ENCODE measurements at regions not wholly inside any gene's neighbourhood (a gene's known extent, or its start where the extent isn't known, plus 50 kb on each side); places are given as distances from the start of the nearest gene placed in this dataset.

- TF ChIP-seq TSHZ2 (CRISPR knock-in tag; IDR thresholded peaks at IDR 0.05), result no peak
These were observed 63.9 kb upstream of the FAM20C start (continued) for GRCh38 chr7:128171-129080.

GRCh38 chr7:129366-130221 lies 62.8 kb upstream of the FAM20C start:
- ATAC-seq, result no peak
- no peak for TF ChIP-seq GLIS3 (CRISPR knock-in tag; IDR thresholded peaks at IDR 0.05)
- no peak for TF ChIP-seq ZFP3 (CRISPR knock-in tag; IDR thresholded peaks at IDR 0.05)
- TF ChIP-seq ZNF70 (CRISPR knock-in tag; IDR thresholded peaks at IDR 0.05), result no peak

- TF ChIP-seq ZFP30 (CRISPR knock-in tag; IDR thresholded peaks at IDR 0.05) (no peak), ZNF565 (CRISPR knock-in tag; conservative IDR thresholded peaks at IDR 0.05; ENCODE audit: low read depth) (no peak), PATZ1 (CRISPR knock-in tag; IDR thresholded peaks at IDR 0.05; ENCODE audit: borderline replicate concordance) (no peak), POU6F1 (CRISPR knock-in tag; IDR thresholded peaks at IDR 0.05; ENCODE audit: borderline replicate concordance, low read depth) (no peak), ZNF8 (CRISPR knock-in tag; IDR thresholded peaks at IDR 0.05) (no peak), ISL1 (CRISPR knock-in tag; IDR thresholded peaks at IDR 0.05) (no peak), CSRNP3 (CRISPR knock-in tag; IDR thresholded peaks at IDR 0.05) (no peak), TCF4 (CRISPR knock-in tag; IDR thresholded peaks at IDR 0.05; ENCODE audit: borderline replicate concordance) (no peak), GLIS3 (CRISPR knock-in tag; IDR thresholded peaks at IDR 0.05) (no peak), ZNF70 (CRISPR knock-in tag; IDR thresholded peaks at IDR 0.05) (no peak), RARB (CRISPR knock-in tag; IDR thresholded peaks at IDR 0.05) (no peak), CREB5 (CRISPR knock-in tag; IDR thresholded peaks at IDR 0.05; ENCODE audit: low read depth) (no peak), ARNTL (CRISPR knock-in tag; IDR thresholded peaks at IDR 0.05; ENCODE audit: borderline replicate concordance, low read depth) (no peak), ZFP3 (CRISPR knock-in tag; IDR thresholded peaks at IDR 0.05) (no peak), ZC3H10 (CRISPR knock-in tag; IDR thresholded peaks at IDR 0.05) (no peak), PPARA (CRISPR knock-in tag; IDR thresholded peaks at IDR 0.05; ENCODE audit: borderline replicate concordance) (no peak), BACH2 (CRISPR knock-in tag; IDR thresholded peaks at IDR 0.05; ENCODE audit: borderline replicate concordance) (no peak)
- no peak for ATAC-seq
These were observed 62.2 kb upstream of the FAM20C start for GRCh38 chr7:130222-130572.
